ENCODE measurements at regions not wholly inside any gene's neighbourhood (a gene's known extent, or its start where the extent isn't known, plus 50 kb on each side); places are given as distances from the start of the nearest gene placed in this dataset.

DNA sequence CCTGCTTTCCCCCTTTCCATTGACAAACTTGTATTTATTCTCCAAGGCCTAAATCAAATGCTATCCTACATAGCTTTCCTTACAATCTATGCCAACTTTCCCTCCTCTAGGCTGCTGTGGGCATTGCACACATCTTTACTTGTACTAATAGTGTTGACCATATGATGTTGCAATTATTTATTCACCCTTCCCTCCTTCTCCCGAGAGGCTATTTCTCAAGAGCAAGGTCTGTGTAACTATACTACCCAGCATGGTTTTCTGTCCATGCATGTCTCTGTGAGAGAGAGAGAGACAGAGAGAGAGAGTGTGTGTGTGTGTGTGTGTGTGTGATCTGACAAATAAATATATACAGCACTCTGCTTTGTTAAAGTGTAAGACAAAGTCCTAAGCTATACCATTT lies 63.8 kb downstream of the GTPBP8 start:
- TF ChIP-seq POLR2A (IDR thresholded peaks at IDR 0.05), result no peak
- TF ChIP-seq, protein P1, sequence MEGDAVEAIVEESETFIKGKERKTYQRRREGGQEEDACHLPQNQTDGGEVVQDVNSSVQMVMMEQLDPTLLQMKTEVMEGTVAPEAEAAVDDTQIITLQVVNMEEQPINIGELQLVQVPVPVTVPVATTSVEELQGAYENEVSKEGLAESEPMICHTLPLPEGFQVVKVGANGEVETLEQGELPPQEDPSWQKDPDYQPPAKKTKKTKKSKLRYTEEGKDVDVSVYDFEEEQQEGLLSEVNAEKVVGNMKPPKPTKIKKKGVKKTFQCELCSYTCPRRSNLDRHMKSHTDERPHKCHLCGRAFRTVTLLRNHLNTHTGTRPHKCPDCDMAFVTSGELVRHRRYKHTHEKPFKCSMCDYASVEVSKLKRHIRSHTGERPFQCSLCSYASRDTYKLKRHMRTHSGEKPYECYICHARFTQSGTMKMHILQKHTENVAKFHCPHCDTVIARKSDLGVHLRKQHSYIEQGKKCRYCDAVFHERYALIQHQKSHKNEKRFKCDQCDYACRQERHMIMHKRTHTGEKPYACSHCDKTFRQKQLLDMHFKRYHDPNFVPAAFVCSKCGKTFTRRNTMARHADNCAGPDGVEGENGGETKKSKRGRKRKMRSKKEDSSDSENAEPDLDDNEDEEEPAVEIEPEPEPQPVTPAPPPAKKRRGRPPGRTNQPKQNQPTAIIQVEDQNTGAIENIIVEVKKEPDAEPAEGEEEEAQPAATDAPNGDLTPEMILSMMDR (IDR thresholded peaks at IDR 0.05), result no peak

All from transverse colon (tissue), 3 donors.